Muscle of arm (tissue), 1 donor: ENCODE measurements at regions not wholly inside any gene's neighbourhood (a gene's known extent, or its start where the extent isn't known, plus 50 kb on each side); places are given as distances from the start of the nearest gene placed in this dataset.

Experiments
- DNase-seq: peaks from one replicate; pipeline ENCODE4 v3.0.0-alpha.2; 2013

DNA sequence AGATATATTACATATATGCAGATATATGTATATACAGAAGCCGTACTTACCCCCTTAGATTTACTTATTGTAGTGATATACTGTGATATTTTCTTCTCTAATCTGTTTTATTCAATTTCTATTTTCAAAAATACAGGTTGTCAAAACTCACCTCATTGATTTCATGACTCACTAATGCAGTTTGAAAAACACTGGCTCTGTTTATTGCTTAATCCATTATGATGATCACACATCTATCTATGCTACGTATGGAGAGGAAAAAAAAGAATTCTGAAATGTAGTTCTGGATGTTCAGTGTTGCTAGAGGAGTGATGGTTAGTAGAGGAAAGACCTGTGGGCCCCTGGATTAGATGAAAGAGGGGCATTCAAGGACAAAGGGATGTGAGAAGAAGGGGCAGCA lies 121.0 kb upstream of the RPS23 start:
- DNase-seq, result no peak

DNA sequence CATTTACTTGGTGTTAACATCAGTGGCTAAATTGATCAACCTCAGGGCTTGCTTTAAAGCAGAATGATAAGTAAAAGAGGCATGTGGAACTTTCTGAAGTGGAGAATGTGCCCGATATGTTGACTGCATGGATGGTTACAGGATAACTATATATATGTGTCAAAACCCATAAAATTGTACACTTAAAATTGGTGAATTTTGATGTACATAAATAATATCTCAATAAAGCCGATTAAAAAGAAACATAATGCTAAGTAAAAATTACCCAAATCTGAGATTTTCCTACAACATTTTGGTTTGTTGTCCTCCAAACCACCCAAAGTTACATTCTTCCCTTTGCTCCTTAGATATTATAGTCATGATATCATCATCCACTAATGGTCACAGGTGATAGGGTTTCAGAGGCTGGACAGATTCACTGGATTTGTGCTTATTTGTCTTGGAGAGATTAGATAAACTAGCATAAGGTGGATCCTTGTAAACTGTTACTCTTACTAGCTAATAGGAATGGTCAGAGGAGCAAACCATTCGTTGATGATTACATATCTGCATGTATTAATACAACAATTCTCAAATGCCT lies 119.7 kb upstream of the RPS23 start:
- no peak for DNase-seq

- DNase-seq, result peak; percentile 84
These were observed 118.8 kb upstream of the RPS23 start for GRCh38 chr5:82396871-82397514.

GRCh38 chr5:82396396-82396795 lies 118.2 kb upstream of the RPS23 start:
- no peak for DNase-seq

DNA sequence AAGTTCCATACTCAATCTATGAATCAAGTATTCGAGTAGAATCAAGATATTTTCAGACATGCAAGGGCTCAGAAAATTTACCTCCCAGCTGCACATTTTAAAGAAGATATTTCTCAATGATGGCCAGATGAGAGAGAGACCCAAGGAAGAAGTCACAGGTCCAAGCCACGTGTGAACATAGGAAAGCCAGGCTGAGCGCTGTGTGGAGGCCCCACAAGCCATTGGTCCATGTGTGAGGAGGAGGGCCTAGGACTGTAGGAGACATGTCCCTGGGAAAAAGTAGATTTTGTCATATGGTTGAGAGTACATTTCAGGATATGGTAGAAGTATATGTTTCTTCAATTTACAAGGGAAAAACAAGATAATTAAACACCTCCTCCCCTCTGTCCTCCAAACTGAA lies 115.8 kb upstream of the RPS23 start:
- no peak for DNase-seq

DNA sequence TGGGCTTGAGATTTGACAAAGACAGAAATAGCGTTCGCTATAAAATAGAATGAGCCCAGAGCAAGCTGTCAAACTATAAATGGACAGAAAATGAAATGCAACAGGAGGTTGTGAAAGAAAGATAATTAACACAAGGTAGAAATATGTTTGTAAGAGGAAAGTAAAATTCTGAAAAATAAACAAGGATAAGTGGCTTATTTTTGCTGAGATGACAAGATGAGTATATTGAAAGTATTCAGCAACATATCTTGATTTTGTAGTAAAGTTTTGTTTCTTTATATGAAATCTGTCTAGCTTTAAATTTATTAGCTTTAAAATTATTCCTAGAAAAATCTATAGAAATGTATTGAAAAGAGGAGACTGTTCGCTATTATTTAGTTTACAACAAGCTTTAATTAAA lies 111.9 kb upstream of the RPS23 start:
- DNase-seq, result no peak

DNA sequence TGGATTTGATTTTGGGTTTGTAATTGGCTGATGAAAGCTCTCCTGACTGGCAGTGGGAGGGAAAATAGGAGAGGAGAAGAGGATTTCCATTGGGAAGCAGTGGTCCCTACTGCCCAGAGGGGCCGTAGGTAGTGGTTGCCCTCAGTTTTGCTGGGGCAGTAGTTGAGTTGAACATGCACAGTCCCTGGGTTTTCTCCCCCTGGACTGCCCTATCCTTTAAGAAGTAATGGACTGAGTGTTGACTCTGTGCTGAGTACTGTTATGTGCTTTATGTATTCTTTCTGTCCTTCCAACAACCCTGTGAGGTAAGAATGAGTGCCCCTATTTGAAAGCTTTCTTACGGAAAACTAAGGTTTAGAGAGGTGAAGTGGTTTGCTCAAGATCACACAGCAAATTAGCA lies 111.2 kb upstream of the RPS23 start:
- no peak for DNase-seq

DNA sequence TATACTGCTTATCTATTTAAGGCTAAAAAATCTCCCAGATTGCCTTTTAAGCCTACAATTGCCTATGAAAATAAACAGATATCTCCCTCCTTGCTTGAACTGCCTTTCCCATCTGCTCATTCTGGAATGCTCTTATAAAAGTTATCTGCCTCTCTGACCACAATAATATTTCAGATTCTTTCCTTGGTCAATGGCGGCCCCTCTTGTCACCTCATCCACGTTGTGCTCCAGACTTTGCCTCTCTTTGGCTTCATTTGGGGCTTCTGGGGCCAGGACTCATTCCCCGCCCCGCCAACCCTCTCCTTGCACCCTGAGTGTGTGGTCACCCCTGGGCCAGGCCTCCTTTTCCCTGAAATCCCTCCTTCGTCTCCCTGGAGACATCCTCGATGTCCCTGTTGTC lies 110.0 kb upstream of the RPS23 start:
- no peak for DNase-seq

GRCh38 chr5:82387819-82388166 lies 109.6 kb upstream of the RPS23 start:
- DNase-seq, result no peak

- DNase-seq, result no peak
These were observed 109.1 kb upstream of the RPS23 start for GRCh38 chr5:82387001-82387818.

GRCh38 chr5:82386576-82386975 lies 108.4 kb upstream of the RPS23 start:
- no peak for DNase-seq

DNA sequence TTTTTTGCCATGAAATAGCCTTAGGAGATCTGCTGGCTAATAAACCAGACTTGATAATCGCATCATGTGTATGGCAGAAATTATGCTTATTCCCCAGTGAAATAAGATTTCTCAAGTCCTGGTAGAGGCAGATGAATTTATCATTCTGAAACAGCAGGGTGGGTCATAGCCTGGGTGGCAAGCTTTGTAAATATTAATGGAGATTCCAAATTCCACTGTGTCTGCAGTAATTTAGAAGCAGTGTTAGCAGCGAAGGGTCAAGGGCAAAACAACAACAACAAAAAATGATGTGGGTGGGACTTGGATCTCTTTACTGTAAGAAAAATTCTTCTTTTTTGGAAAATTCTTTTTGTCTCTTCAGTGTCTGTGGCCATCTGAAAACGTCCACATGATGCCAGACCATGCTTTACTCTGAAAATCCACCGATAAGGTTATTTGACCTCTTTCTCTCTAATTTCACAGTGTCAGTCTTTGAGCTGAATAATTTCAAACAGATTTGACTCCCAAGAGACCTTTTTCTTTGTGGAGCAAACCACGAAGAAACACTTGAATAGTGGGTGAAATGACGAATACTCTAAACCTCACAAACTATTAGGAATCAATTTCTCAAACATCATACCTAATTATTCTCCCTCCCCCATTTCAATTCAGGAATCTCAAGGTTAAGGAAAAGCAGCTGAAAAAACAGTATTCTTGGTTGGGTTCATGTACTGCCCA lies 106.0 kb upstream of the RPS23 start:
- DNase-seq, result no peak

DNA sequence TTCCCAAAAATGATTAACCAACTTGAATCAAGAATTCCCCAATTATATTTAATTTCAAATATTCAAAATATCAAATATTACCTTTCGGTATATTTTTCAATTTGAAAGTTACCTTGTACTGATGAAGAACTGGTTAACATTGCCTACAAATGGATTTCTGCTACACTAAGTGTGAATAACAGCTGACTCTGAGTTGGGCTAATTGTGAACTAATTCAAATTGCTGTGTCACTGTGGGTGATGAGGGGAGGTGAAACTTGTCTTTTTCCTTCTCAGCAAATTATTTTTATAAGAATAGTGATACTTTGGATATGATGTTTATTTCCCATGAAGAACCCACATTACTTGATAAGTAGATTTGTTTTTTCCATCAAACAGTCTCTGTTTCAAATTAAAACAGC lies 103.4 kb upstream of the RPS23 start:
- DNase-seq, result no peak

GRCh38 chr5:82376307-82376706 lies 98.2 kb upstream of the RPS23 start:
- DNase-seq, result peak; percentile 57

- no peak for DNase-seq
These were observed 97.5 kb upstream of the RPS23 start for GRCh38 chr5:82375488-82376244.

- no peak for DNase-seq
These were observed 96.5 kb upstream of the RPS23 start for GRCh38 chr5:82374637-82375036.

- DNase-seq, result no peak
These were observed 89.8 kb upstream of the RPS23 start for GRCh38 chr5:82367930-82368329.

DNA sequence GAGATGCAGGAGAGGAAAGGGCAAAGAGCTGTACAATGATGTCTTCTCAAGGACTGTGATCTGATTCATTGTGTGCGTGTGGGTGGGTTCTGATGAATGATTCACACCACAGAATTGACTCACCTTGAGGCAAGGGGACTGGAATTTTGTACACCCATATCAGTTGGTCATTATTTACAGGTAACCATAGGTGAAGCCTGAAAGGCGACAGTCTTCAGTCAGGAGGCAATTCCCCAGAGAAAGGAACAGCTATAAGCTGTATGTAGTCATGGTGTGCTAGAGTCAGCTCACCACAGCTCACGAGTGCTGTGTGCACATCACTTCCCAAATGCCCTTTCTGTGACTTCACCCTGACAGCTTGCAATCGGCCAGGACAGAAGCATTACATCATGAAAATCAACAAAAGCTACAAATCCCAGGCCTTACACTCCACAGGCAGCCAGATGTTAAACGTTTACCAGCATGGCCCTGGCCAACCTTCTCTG lies 87.6 kb upstream of the RPS23 start:
- DNase-seq, result no peak

GRCh38 chr5:82365026-82365425 lies 86.9 kb upstream of the RPS23 start:
- DNase-seq, result no peak

- peak; percentile 57 for DNase-seq
These were observed 86.3 kb upstream of the RPS23 start for GRCh38 chr5:82364497-82364896.

DNA sequence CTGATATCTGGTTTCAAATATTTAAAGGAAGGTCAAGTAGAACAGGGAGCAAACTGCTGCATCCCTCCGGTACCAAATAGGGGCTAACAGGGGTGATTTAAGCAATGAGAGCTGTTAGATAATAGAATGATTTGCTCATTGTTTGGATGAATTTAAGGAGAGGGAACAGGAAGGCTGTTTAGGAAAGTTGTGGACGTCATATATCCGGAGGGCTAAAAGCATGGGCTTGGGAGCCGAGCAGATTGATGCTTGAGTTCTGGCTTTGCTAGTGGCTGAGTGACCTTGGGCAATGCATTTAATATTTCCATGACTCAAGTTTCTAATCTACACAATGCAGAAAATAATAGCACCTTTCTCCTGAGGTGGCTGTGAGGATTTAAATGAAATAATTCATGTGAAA lies 85.4 kb upstream of the RPS23 start:
- no peak for DNase-seq

GRCh38 chr5:82362636-82363035 lies 84.5 kb upstream of the RPS23 start:
- no peak for DNase-seq
